Chondrocyte (in vitro differentiated cells): ENCODE measurements at regions not wholly inside any gene's neighbourhood (a gene's known extent, or its start where the extent isn't known, plus 50 kb on each side); places are given as distances from the start of the nearest gene placed in this dataset.

ENCODE experiments used
- DNase-seq: peaks from one replicate; pipeline ENCODE4 v3.0.0; 2021; ENCODE audit warnings: mixed read lengths, low spot score
- H3K27ac Mint-ChIP-seq: one replicate; pipeline ENCODE4 v1.8.0; 2021; ENCODE audit warnings: mild to moderate bottlenecking, moderate library complexity, mixed read lengths; ENCODE audit not compliant: unreplicated experiment
- H3K27me3 Mint-ChIP-seq: 2 replicates; pipeline ENCODE4 v1.8.0; 2021; ENCODE audit warnings: low read depth, mixed read lengths
- H3K36me3 Mint-ChIP-seq: 2 replicates; pipeline ENCODE4 v1.8.0; 2021; ENCODE audit warnings: low read depth, mixed read lengths
- H3K4me1 Mint-ChIP-seq: 2 replicates; pipeline ENCODE4 v1.8.0; 2021; ENCODE audit warnings: low read depth, mild to moderate bottlenecking, mixed read lengths
- H3K4me3 Mint-ChIP-seq: one replicate; pipeline ENCODE4 v1.8.0; 2021; ENCODE audit warnings: mild to moderate bottlenecking, moderate library complexity, mixed read lengths; ENCODE audit not compliant: unreplicated experiment
- H3K9me3 Mint-ChIP-seq: 2 replicates; pipeline ENCODE4 v1.8.0; 2021; ENCODE audit warnings: low read depth, mixed read lengths
- CTCF ChIP-seq: fragments of 200-600 bp; sonication (generic); IDR thresholded peaks from 2 replicates; pipeline ENCODE4 v1.5.0; 2021; ENCODE audit warnings: antibody characterized with exemption, mild to moderate bottlenecking, moderate library complexity

DNA sequence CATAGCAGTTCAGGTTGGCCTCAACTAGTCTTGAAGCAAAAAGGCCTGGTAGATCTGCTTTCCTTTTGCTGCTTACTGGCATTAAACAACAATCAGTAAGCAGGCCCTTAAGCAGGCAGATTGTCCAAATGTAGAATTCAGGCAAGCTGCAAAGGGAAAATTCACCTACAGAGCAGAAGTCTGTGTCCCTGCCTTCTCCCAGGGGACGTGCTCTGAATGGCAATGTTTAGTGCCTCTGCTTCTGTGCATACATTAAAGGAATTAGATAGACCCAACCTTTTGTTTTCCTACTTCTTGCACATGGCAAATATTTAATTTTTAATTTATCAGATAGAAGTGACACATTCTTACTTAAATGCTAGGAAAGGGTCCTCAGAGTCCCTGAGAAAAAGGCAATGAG lies 328.8 kb upstream of the PIK3R1 start:
- no peak for TF ChIP-seq CTCF
- Mint-ChIP-seq H3K9me3 (peaks cover 2% of the 10 kb centered on the region), H3K27ac (no peak overlapping the region)

DNA sequence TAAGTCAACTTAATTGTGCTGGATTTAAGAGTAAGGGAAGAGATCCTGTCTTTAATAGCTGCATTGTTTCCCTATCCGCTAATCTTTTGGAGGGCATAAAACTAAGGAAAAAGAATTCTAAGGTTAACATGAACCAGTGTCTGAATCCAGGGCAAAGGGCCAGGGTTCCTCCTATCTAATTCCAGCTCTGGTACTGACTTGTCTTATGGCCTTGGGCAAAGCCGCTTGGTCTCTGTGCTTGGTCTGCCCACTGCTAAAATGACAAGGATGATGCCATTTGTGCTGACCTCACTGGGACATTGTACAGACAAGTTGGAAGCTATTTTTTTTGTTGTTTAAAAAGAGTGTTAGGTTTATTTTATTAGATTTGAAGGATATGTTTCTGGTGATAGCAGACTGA lies 334.7 kb upstream of the PIK3R1 start:
- no peak for TF ChIP-seq CTCF
- peaks cover 33% of the 10 kb centered on the region for H3K4me1 Mint-ChIP-seq
- peaks cover 5% of the 10 kb centered on the region for H3K9me3 Mint-ChIP-seq
- H3K27ac Mint-ChIP-seq: no peak overlapping the region
- no peak overlapping the region for H3K4me3 Mint-ChIP-seq
- H3K27me3 Mint-ChIP-seq: no peaks in the 10 kb centered on the region
- no peak for DNase-seq
- H3K36me3 Mint-ChIP-seq: no peaks in the 10 kb centered on the region

More for the DNA sequence above, 328.8 kb upstream of the PIK3R1 start:
- H3K27me3 Mint-ChIP-seq: no peaks in the 10 kb centered on the region
- no peaks in the 10 kb centered on the region for H3K36me3 Mint-ChIP-seq
- DNase-seq: no peak
- H3K4me3 Mint-ChIP-seq: no peak overlapping the region
- H3K4me1 Mint-ChIP-seq: no peaks in the 10 kb centered on the region

DNA sequence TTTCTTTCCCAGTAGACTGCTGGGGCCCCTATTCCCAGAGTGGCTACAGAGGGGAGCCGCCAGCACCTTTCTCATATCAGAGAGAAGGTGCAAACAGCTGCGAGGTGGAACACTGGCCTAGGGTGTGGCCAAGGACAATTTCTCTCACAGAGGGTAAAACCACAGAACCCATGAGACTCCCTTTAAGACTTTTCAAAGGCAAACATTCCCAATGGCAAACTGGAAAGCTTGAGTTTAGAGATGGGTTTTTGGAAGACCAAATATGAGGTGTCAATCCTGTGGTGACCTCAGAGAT lies 335.1 kb upstream of the PIK3R1 start:
- H3K36me3 Mint-ChIP-seq: no peaks in the 10 kb centered on the region
- H3K27ac Mint-ChIP-seq: no peak overlapping the region
- no peaks in the 10 kb centered on the region for H3K27me3 Mint-ChIP-seq
- TF ChIP-seq CTCF: no peak
- H3K4me1 Mint-ChIP-seq: peaks cover 33% of the 10 kb centered on the region
- no peak overlapping the region for H3K4me3 Mint-ChIP-seq
- DNase-seq: no peak
- peaks cover 6% of the 10 kb centered on the region for H3K9me3 Mint-ChIP-seq

DNA sequence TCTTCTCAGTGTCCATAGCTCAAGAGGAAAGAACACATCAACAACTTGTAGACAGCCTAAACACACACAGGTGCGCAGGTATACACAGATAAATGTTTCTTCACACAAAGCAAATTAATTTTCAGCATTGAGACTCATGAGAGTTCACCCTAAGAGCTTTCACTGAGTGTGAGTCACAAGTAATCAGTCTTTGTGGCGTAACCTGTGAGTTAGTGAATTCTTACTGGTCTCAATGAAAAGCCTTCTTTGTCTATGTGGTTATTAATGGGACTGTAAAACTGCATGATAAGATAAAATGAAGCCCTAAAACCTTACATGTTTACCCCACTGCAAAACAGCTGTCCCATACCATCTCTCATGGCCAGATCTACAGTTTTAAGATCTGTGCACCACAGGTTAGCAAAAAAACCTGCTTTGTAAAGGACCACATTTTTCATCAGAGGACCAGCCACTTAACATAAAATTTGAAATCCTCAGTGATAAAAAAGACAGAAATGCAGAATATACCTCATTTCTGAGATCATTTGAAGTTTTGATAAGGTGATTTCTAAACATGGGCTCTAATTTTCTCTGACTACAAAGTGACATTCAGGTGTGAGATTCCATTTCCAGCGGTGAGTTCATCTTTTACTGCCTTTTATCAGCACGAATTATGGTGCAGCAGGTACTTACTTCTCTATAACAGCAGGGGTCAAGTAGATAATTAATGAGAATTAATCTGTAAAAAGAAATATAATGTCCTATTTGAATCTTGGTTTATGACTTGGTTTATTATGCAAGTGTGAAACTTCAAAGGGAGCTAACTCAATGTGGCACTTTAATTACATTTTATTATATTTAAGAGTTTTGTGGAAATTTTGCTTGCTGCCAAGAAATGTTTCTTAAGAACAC lies 335.7 kb upstream of the PIK3R1 start:
- H3K27me3 Mint-ChIP-seq: no peaks in the 10 kb centered on the region
- H3K4me3 Mint-ChIP-seq: no peak overlapping the region
- H3K36me3 Mint-ChIP-seq: no peaks in the 10 kb centered on the region
- peak overlapping the region; percentile 74 for H3K27ac Mint-ChIP-seq
- TF ChIP-seq CTCF: no peak
- H3K9me3 Mint-ChIP-seq: peaks cover 6% of the 10 kb centered on the region
- H3K4me1 Mint-ChIP-seq: peaks cover 33% of the 10 kb centered on the region
- no peak for DNase-seq

GRCh38 chr5:67878933-67879332 lies 336.6 kb upstream of the PIK3R1 start:
- DNase-seq: no peak

More at GRCh38 chr5:67878933-67879332, 336.6 kb upstream of the PIK3R1 start:
- H3K36me3 Mint-ChIP-seq: no peaks in the 10 kb centered on the region
- no peak for TF ChIP-seq CTCF
- H3K9me3 Mint-ChIP-seq: peaks cover 6% of the 10 kb centered on the region
- peaks cover 33% of the 10 kb centered on the region for H3K4me1 Mint-ChIP-seq
- no peak overlapping the region for H3K4me3 Mint-ChIP-seq
- H3K27me3 Mint-ChIP-seq: no peaks in the 10 kb centered on the region
- H3K27ac Mint-ChIP-seq: peak overlapping the region; percentile 74
